22Rv1 (cell line): ENCODE measurements at regions not wholly inside any gene's neighbourhood (a gene's known extent, or its start where the extent isn't known, plus 50 kb on each side); places are given as distances from the start of the nearest gene placed in this dataset.

Experiments used
- ZFX ChIP-seq: fragments of 450-650 bp; IDR thresholded peaks from 2 replicates; pipeline ENCODE4 v1.6.1; 2017; ENCODE audit warnings: antibody characterized with exemption, borderline replicate concordance
- TF ChIP-seq, protein P1 (sequence below): fragments of 450-650 bp; IDR thresholded peaks from 2 replicates; pipeline ENCODE4 v1.5.1; 2017; ENCODE audit warnings: mild to moderate bottlenecking

GRCh38 chr5:102624405-102624804 is 125.6 kb upstream of the SLCO6A1 start:
- TF ChIP-seq, protein P1, sequence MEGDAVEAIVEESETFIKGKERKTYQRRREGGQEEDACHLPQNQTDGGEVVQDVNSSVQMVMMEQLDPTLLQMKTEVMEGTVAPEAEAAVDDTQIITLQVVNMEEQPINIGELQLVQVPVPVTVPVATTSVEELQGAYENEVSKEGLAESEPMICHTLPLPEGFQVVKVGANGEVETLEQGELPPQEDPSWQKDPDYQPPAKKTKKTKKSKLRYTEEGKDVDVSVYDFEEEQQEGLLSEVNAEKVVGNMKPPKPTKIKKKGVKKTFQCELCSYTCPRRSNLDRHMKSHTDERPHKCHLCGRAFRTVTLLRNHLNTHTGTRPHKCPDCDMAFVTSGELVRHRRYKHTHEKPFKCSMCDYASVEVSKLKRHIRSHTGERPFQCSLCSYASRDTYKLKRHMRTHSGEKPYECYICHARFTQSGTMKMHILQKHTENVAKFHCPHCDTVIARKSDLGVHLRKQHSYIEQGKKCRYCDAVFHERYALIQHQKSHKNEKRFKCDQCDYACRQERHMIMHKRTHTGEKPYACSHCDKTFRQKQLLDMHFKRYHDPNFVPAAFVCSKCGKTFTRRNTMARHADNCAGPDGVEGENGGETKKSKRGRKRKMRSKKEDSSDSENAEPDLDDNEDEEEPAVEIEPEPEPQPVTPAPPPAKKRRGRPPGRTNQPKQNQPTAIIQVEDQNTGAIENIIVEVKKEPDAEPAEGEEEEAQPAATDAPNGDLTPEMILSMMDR, result no peak
- TF ChIP-seq ZFX, result no peak
